ENCODE measurements at regions not wholly inside any gene's neighbourhood (a gene's known extent, or its start where the extent isn't known, plus 50 kb on each side); places are given as distances from the start of the nearest gene placed in this dataset.
"Not testable (repeated sequence)": the region's sequence is repeated elsewhere in the genome, so short reads cannot be mapped to it uniquely, and the experiment has no call there.

DNA sequence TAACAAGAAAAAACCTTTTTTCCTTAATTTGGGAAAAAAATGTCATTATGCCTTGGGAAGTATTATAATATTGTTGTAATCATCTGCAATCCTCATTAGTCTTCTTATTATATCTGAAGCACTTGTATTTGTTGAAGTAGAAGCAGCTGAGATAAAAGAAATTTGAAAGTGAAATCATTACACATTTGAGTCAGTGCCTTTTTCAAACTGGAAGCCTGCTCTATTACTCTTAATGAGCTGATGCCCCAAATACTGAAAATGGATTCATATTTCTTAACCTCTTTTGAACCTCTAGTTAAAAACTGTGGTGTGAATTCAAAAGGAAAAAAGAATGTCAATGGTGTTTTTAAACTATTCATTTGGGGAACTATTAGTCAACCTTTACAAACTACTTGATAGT, 1027.7 kb downstream of the NR2F1-AS1 start:
- H3K4me1 ChIP-seq (replicated peaks) = peaks cover 28% of the 10 kb centered on the region
- H3K27me3 ChIP-seq (replicated peaks) = no peaks in the 10 kb centered on the region
- peak in 1 of 2 experiments; percentile 14 for DNase-seq (ENCODE audit: low read depth in 1 of 2, low spot score in 2 of 2)
- no peaks in the 10 kb centered on the region for H3K36me3 ChIP-seq
- no peak overlapping the region for H3K4me3 ChIP-seq
- H3K27ac ChIP-seq = peak overlapping the region; percentile 98
- no peaks in the 10 kb centered on the region for H3K9me3 ChIP-seq (replicated peaks)

DNA sequence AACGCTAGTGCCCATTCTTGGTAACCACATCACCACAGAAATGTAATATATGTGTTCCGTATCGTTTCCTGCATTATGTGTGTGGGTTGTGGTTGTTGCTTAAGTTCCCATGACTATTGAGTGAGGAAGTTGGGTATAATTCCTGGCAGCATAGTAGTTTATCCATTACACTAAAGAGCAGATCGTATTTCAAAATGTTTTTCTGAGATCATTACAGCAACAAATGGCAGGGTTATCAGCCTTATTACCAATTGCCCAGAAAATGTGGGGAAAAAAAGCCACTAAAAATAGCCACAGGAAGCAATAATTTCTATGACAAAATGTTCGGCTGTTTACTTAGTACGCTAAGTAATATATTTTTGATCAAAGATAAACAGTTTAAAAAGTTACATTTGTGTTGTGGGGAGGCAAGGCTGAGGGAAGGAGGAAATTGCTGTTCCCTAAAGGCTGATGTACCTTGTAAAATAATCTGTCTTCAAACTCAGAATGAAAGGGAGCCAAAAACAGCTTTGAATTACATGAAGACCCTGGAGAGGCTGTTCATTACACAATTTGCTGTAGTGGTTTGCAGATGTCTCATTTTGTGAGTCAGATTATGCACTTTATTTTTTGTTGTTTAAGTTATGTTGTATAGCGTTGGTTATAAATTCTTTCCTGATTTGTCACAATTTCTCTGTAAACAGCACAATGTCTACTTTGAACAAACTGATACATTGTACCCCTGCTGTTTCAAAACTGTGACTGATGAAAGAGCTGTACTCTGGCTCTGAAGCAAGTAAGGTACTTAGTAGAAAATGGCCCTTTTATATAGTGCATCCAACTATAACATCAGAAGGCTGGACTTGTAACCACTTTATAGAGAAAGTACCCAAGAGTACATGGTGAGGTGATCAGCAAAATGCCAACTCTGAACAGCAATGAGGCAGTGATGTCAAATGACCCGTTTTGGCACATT, 1028.5 kb downstream of the NR2F1-AS1 start:
- H3K9me3 ChIP-seq (replicated peaks) = no peaks in the 10 kb centered on the region
- H3K4me3 ChIP-seq = no peak overlapping the region
- H3K27ac ChIP-seq = peak overlapping the region; percentile 98
- H3K27me3 ChIP-seq (replicated peaks) = no peaks in the 10 kb centered on the region
- peak; percentile 51 to 80 for DNase-seq (ENCODE audit: low read depth in 1 of 2, low spot score in 2 of 2)
- H3K36me3 ChIP-seq = no peaks in the 10 kb centered on the region
- peaks cover 28% of the 10 kb centered on the region for H3K4me1 ChIP-seq (replicated peaks)

DNA sequence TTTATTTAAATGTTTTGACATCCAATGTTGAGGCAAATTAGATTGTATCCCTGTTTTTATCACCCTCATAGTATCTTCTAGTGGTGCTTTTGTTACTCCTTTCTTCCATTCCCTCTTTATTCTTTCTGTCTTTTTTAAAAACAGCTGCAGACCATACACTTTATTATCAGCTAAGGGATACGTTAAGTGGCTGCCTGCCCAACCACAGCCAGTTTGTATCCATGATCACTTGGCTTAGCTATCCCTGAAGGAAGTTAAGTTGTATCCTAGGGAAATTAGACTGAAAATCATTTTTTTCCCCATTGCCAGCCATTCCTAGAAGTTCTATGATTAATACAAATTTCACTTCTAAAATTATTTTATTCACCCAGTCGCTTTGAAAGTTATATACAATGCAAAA, 1032.7 kb downstream of the NR2F1-AS1 start:
- Histone ChIP-seq H3K4me1 (replicated peaks) (peaks cover 16% of the 10 kb centered on the region), H3K9me3 (replicated peaks) (no peaks in the 10 kb centered on the region), H3K27me3 (replicated peaks) (no peaks in the 10 kb centered on the region), H3K36me3 (no peaks in the 10 kb centered on the region), H3K4me3 (no peak overlapping the region), H3K27ac (no peak overlapping the region)
- DNase-seq (ENCODE audit: low read depth in 1 of 2, low spot score in 2 of 2) = no peak

DNA sequence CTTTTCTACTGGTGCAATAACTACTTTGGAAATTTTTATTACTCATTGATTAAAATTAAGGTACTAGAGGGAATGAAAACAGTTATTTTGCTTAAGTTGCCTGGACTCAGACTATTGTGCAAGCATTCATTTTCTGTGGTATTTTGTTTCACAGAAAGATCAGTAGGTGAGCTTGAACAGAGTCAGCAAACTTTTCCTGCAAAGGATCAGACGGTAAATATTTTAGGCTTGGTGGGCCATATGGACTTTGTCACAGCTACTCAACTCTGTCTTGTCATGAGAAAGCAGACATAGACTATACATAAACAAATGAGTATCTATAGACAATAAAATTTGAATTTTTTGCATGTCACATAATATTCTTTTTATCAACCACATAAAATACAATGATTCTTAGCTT, 1036.4 kb downstream of the NR2F1-AS1 start:
- H3K27ac ChIP-seq = no peak overlapping the region
- DNase-seq (ENCODE audit: low read depth in 1 of 2, low spot score in 2 of 2) = no peak
- no peaks in the 10 kb centered on the region for H3K27me3 ChIP-seq (replicated peaks)
- H3K4me1 ChIP-seq (replicated peaks) = no peaks in the 10 kb centered on the region
- no peaks in the 10 kb centered on the region for H3K9me3 ChIP-seq (replicated peaks)
- H3K36me3 ChIP-seq = no peaks in the 10 kb centered on the region
- no peak overlapping the region for H3K4me3 ChIP-seq

DNA sequence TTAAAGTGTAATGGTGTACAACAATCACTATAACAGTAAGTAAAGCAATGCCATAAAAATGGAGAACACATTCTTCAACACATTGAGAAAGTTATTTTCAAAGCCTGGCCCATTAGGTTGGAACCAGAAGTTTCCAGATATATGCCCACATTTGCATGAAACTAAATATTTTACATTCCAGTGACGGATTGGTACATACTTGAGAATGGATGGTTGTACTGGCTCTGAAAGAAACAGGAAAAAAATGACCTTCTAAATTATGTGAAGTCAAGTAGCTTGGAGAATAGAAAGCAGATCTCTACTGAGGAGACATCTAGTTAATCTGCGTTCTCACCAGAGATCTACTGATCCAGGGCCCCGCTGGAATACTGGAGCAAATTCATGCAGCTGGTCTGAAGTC, 1037.0 kb downstream of the NR2F1-AS1 start:
- Histone ChIP-seq H3K27me3 (replicated peaks) (no peaks in the 10 kb centered on the region), H3K9me3 (replicated peaks) (no peaks in the 10 kb centered on the region), H3K27ac (no peak overlapping the region), H3K36me3 (no peaks in the 10 kb centered on the region), H3K4me3 (no peak overlapping the region), H3K4me1 (replicated peaks) (no peaks in the 10 kb centered on the region)
- DNase-seq (ENCODE audit: low read depth in 1 of 2, low spot score in 2 of 2) = no peak

DNA sequence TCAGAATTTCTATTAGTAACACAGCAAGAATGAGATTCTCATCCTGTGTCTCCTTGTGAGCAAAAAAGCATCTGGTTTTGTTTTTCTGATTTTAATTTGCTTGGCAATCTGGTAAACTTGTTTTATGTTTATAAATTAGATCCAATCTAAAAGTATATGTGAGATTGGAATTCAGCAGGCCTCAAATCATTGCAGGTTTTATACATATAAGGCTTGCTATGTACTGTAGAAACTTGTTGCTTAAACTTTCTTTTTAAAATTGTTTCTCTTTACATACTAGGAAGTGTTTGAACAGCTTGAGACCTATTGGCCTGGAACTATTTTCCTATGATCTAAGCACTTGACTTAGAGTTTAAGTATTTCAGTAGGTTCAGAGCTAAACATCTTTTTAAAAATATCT, 1037.8 kb downstream of the NR2F1-AS1 start:
- Histone ChIP-seq H3K4me3 (no peak overlapping the region), H3K9me3 (replicated peaks) (no peaks in the 10 kb centered on the region), H3K4me1 (replicated peaks) (no peaks in the 10 kb centered on the region), H3K27ac (no peak overlapping the region), H3K27me3 (replicated peaks) (no peaks in the 10 kb centered on the region), H3K36me3 (no peaks in the 10 kb centered on the region)
- no peak for DNase-seq (ENCODE audit: low read depth in 1 of 2, low spot score in 2 of 2)

DNA sequence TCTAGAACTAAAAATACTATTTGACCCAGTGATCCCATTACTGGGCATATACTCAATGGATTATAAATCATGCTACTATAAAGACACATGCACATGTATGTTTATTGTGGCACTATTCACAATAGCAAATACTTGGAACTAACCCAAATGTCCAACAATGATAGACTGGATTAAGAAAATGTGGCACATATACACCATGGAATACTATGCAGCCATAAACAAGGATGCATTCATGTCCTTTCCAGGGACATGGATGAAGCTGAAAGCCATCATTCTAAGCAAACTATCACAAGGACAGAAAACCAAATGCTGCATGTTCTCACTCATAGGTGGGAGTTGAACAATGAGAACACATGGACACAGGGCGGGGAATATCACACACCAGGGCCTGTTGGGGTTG, 1039.0 kb downstream of the NR2F1-AS1 start:
- not testable (repeated sequence) for H3K4me3 ChIP-seq; H3K9me3 ChIP-seq (replicated peaks); H3K36me3 ChIP-seq; DNase-seq (ENCODE audit: low read depth in 1 of 2, low spot score in 2 of 2); H3K27me3 ChIP-seq (replicated peaks); H3K27ac ChIP-seq; H3K4me1 ChIP-seq (replicated peaks)

DNA sequence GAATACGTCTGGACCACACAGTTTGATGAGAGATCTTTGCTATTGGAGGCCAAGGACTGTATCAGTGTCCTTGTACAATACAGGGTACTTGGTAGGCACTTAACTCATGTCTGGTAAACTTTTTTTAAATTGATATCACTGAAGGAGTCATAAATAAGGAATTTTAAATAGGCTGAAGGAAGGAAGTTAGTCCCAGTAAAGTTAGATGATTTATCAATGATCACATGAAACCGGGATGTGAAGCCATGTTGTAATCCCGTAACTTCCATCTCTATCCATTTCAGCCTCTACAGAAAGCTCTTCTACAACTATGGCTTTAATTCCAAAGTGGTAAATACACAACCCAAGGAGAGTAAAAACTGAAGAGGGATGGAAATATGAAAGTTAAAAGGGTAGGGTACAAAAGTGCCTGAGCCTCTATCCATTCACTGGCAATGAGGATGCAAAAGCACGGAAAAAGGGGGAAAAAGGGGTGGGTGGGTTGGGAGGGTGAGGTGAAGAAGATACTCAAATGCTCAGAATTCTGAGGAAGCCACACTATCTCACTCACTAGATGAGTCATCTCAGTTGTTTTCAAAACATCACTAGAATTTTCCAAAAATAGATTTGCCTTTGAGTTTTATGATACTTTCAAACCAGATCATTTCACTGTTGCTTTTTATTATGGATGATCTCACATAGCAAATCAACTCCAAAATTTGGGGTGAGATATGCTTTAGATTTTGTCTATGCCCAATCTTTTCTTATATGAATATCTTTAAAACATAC, 1053.5 kb downstream of the NR2F1-AS1 start:
- no peaks in the 10 kb centered on the region for H3K27me3 ChIP-seq (replicated peaks)
- no peak overlapping the region for H3K27ac ChIP-seq
- H3K36me3 ChIP-seq = no peaks in the 10 kb centered on the region
- DNase-seq (ENCODE audit: low read depth in 1 of 2, low spot score in 2 of 2) = peak in 1 of 2 experiments; percentile 16
- H3K4me1 ChIP-seq (replicated peaks) = peaks cover 9% of the 10 kb centered on the region
- H3K9me3 ChIP-seq (replicated peaks) = no peaks in the 10 kb centered on the region
- H3K4me3 ChIP-seq = no peak overlapping the region

DNA sequence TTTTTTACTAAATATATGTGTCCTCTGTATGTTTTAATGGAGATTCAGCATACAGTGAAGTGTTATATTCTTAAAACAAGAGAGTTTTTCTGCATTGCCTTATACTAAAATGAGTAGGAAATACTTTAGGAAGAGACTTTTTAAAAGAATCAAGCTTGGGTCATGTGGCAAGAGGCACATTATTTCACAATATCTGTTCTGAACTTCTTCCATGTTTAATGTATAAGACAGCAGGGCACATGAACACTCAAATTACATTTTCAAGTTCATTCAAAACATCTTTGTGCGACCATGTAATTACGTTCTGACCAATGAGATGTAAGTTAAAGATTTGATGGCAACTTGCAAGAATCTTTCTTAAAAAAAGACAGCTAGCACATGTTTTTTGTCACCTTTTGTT, 1055.9 kb downstream of the NR2F1-AS1 start:
- peaks cover 9% of the 10 kb centered on the region for H3K4me1 ChIP-seq (replicated peaks)
- H3K4me3 ChIP-seq = no peak overlapping the region
- H3K27ac ChIP-seq = no peak overlapping the region
- DNase-seq (ENCODE audit: low read depth in 1 of 2, low spot score in 2 of 2) = no peak
- H3K36me3 ChIP-seq = no peaks in the 10 kb centered on the region
- no peaks in the 10 kb centered on the region for H3K27me3 ChIP-seq (replicated peaks)
- no peaks in the 10 kb centered on the region for H3K9me3 ChIP-seq (replicated peaks)

DNA sequence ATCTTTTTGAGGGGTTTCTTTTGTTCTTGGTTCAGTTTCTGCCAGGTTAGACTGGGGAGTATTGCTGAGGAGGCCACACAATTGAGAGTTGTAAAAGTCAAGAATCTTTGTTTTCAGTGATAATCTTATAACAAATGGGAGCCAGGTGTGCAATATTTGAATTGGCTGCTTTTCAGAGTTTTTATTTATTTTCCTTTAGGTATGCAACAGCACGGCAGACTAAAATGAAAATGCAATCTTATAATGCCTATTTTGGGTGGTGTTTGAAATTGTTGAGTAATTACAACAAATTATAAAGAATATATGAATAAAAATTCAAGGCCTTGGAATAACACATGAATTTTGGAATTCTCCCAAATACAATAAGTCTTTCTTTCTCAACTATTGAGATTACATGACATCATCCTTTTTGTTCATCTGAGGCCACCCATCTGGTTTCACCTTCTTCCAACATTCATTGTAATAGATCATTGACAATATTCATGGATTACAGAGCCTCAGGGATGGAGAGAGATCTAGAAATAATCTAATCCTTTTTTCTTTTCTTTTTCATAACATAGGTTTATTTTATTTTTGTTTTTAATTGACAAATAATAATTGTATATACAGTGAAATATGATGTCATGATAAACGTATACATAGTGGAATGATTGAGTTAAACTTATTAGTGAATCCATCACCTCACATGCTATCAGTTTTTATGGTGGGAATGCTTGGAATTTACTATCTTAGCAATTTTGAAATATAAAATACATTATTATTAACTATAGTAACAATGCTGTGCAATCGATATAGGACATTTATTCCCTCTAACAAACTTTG, 1061.0 kb downstream of the NR2F1-AS1 start:
- Histone ChIP-seq H3K27ac (no peak overlapping the region), H3K36me3 (no peaks in the 10 kb centered on the region), H3K9me3 (replicated peaks) (no peaks in the 10 kb centered on the region), H3K27me3 (replicated peaks) (no peaks in the 10 kb centered on the region), H3K4me1 (replicated peaks) (peaks cover 5% of the 10 kb centered on the region; the same call in 1 of the 2 replicates), H3K4me3 (no peak overlapping the region)
- DNase-seq (ENCODE audit: low read depth in 1 of 2, low spot score in 2 of 2) = no peak

DNA sequence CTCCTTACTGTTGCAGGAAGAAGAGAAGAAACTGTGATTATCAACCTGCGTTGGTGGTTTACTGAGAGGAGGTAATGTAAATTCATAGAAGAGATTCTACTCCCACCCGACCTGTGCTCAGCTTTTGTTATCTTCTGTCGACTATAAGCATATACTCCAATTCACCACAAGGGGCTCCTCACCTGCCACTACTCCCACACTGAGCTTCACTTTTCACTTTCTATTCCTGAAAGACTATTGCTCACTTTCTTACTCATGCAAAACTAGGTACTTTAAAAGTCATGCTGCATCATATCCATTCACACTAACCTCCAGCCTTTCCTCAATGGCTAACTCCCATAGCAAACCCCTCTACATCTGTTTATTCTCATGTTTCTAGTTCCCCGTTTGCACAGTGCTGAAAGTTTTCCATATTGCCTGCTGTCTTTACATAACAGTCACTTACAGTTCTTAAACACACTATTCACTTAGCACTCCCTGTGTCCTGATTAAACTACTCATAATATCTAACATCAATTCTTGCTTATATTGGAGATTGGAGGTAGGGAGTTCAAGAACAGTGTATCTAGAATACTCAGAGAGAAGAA, 1062.6 kb downstream of the NR2F1-AS1 start:
- Histone ChIP-seq H3K9me3 (replicated peaks) (peaks cover 4% of the 10 kb centered on the region; the same call in 1 of the 2 replicates), H3K4me3 (no peak overlapping the region), H3K4me1 (replicated peaks) (peaks cover 5% of the 10 kb centered on the region; the same call in 1 of the 2 replicates), H3K27ac (no peak overlapping the region), H3K27me3 (replicated peaks) (no peaks in the 10 kb centered on the region), H3K36me3 (no peaks in the 10 kb centered on the region)
- peak in 1 of 2 experiments; percentile 17 for DNase-seq (ENCODE audit: low read depth in 1 of 2, low spot score in 2 of 2)

DNA sequence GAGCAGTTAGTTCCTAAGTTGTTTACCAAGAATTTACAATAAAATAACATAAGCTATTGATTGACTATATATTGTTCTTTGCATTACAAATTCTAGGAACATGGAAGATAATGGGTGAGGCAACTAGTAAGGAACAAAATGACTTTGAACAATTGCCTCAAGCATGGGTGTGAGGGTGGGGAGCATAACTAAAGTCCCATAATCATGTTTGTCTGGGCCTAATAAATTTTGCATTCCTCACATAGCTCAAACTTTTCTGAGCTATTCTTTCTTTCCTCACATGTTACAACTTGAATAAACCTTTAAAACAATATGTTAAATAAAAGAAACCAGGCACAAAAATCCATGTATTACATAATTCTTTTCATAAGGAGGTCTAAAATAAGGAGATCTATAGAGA, 1066.1 kb downstream of the NR2F1-AS1 start:
- no peak for DNase-seq (ENCODE audit: low read depth in 1 of 2, low spot score in 2 of 2)
- no peaks in the 10 kb centered on the region for H3K27me3 ChIP-seq (replicated peaks)
- H3K9me3 ChIP-seq (replicated peaks) = peaks cover 15% of the 10 kb centered on the region; the same call in 1 of the 2 replicates
- no peak overlapping the region for H3K27ac ChIP-seq
- H3K4me1 ChIP-seq (replicated peaks) = peaks cover 5% of the 10 kb centered on the region; the same call in 1 of the 2 replicates
- no peaks in the 10 kb centered on the region for H3K36me3 ChIP-seq
- no peak overlapping the region for H3K4me3 ChIP-seq

DNA sequence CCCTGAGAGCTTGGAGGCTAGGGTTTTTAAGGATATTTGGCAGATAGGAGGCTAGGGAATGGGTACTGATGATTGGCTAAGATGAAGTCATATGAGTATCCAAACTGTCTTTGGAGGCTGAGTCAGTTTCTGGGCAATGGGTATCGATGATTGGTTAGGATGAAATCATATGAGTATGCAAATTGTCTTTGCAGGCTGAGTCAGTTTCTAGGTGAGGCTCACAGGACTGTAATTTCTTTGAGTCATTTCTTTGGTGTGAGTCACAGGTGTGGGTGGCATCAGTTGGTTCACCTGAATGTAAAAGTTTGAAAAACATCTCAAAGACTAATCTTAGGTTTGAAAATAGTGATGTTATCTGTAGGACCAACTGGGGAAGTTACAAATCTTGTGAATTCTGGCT, 1068.0 kb downstream of the NR2F1-AS1 start:
- no peak overlapping the region for H3K27ac ChIP-seq
- no peaks in the 10 kb centered on the region for H3K27me3 ChIP-seq (replicated peaks)
- H3K4me1 ChIP-seq (replicated peaks) = no peaks in the 10 kb centered on the region
- H3K36me3 ChIP-seq = no peaks in the 10 kb centered on the region
- no peak for DNase-seq (ENCODE audit: low read depth in 1 of 2, low spot score in 2 of 2)
- H3K9me3 ChIP-seq (replicated peaks) = peaks cover 15% of the 10 kb centered on the region; the same call in 1 of the 2 replicates
- no peak overlapping the region for H3K4me3 ChIP-seq
